Panc1 (cell line): ENCODE measurements at regions not wholly inside any gene's neighbourhood (a gene's known extent, or its start where the extent isn't known, plus 50 kb on each side); places are given as distances from the start of the nearest gene placed in this dataset.

Experiments used
- ATAC-seq: fragments of 200-7000 bp; cut with Tn5 transposase; 2 replicates; pipeline ENCODE4 v1.9.1; 2020; ENCODE audit warnings: mild to moderate bottlenecking, moderate library complexity
- BruUV-seq: library from RNA; stranded (reverse); fragments of 400-500 nt; replicated peaks from 2 replicates; lab custom pipeline; 2021; lab: Mats Ljungman, UMichigan
- CTCF ChIA-PET: fragments of 300-600 bp; sonication (Branson Sonifier 250); formaldehyde crosslinking; loops from one replicate; lab custom pipeline; 2022; ENCODE audit warnings: antibody characterized with exemption; lab: Charles Lee
- POLR2A ChIA-PET: fragments of 300-600 bp; sonication (Branson Sonifier 250); formaldehyde crosslinking; loops from one replicate; lab custom pipeline; 2022; ENCODE audit warnings: antibody characterized with exemption; lab: Charles Lee
- DNase-seq: peaks from one replicate; pipeline ENCODE4 v3.0.0-alpha.2; 2010; ENCODE audit warnings: low read depth, low spot score
- H3K27ac ChIP-seq: 2 replicates; pipeline ENCODE4 v1.5.1; 2011; ENCODE audit warnings: mild to moderate bottlenecking, low read length, inconsistent platforms
- H3K27me3 ChIP-seq: fragments of 200-500 bp; sonication (Bioruptor generic); 2 replicates; pipeline ENCODE4 v1.6.0; 2014; ENCODE audit warnings: low read length, inconsistent platforms; ENCODE audit not compliant: control insufficient read depth, insufficient read depth
- H3K36me3 ChIP-seq: fragments of 200-500 bp; sonication (Bioruptor generic); 2 replicates; pipeline ENCODE4 v1.5.1; 2014; ENCODE audit warnings: inconsistent platforms, mild to moderate bottlenecking, low read length, moderate library complexity; ENCODE audit not compliant: control insufficient read depth, insufficient read depth
- H3K4me1 ChIP-seq: 2 replicates; pipeline ENCODE4 v1.5.1; 2011; ENCODE audit warnings: inconsistent platforms, mild to moderate bottlenecking, low read length, moderate library complexity; ENCODE audit not compliant: control insufficient read depth, insufficient read depth
- H3K4me3 ChIP-seq, 2 experiments: 2 replicates each; pipeline ENCODE4 v1.5.1; 2011 to 2012; ENCODE audit warnings: low read depth in 2 of 2, low read length in 2 of 2, mild to moderate bottlenecking in 2 of 2, inconsistent platforms in 1 of 2, moderate library complexity in 1 of 2
- H3K9me3 ChIP-seq: fragments of 200-500 bp; sonication (Bioruptor generic); 2 replicates; pipeline ENCODE4 v1.5.1; 2014; ENCODE audit warnings: low read depth, mild to moderate bottlenecking, inconsistent platforms, low read length, moderate library complexity; ENCODE audit not compliant: control insufficient read depth, insufficient read depth
- POLR2AphosphoS5 ChIP-seq: IDR thresholded peaks from 2 replicates; pipeline ENCODE4 v1.6.1; 2012; ENCODE audit warnings: mild to moderate bottlenecking, low read depth, low read length, moderate library complexity
- SIN3A ChIP-seq: IDR thresholded peaks from 2 replicates; pipeline ENCODE4 v1.6.1; 2012; ENCODE audit warnings: low read depth, mild to moderate bottlenecking, low read length, moderate library complexity, borderline replicate concordance; ENCODE audit not compliant: insufficient read depth
- TCF7L2 ChIP-seq: IDR thresholded peaks from 2 replicates; pipeline ENCODE4 v1.6.1; 2011; ENCODE audit warnings: mild to moderate bottlenecking, low read depth, low read length, inconsistent platforms
- in situ Hi-C: cut with HindIII; loops from 2 replicates; pipeline ENCODE4 v1.10.0; 2016; ENCODE audit warnings: low sequenced_read_pairs, low pct_unique_long_range_greater_than_20kb
- intact Hi-C: fragments of 100-400 bp; cut with micrococcal nuclease; formaldehyde crosslinking; loops from one replicate; pipeline ENCODE4 v1.10.0; 2022; ENCODE audit not compliant: unreplicated experiment
- TF ChIP-seq, protein P1 (sequence below): fragments of 450-650 bp; IDR thresholded peaks from 2 replicates; pipeline ENCODE4 v1.5.1; 2017; ENCODE audit warnings: mild to moderate bottlenecking
- TF ChIP-seq, protein P2 (sequence below), 2 experiments: IDR thresholded peaks; 2 replicates each; pipeline ENCODE4 v1.6.1; 2011 to 2012; ENCODE audit warnings: low read depth in 2 of 2, control low read depth in 1 of 2, low read length in 1 of 2, mild to moderate bottlenecking in 1 of 2, moderate library complexity in 1 of 2; ENCODE audit not compliant: insufficient read depth in 1 of 2

GRCh38 chr3:74067296-74067695 lies 442.6 kb upstream of the PDZRN3 start:
- ChIA-PET CTCF (no interaction called here), POLR2A (no interaction called here)
- in situ Hi-C loops: no loop called here
- TF ChIP-seq TCF7L2 (no peak), SIN3A (no peak), POLR2AphosphoS5 (no peak)
- TF ChIP-seq, protein P1, sequence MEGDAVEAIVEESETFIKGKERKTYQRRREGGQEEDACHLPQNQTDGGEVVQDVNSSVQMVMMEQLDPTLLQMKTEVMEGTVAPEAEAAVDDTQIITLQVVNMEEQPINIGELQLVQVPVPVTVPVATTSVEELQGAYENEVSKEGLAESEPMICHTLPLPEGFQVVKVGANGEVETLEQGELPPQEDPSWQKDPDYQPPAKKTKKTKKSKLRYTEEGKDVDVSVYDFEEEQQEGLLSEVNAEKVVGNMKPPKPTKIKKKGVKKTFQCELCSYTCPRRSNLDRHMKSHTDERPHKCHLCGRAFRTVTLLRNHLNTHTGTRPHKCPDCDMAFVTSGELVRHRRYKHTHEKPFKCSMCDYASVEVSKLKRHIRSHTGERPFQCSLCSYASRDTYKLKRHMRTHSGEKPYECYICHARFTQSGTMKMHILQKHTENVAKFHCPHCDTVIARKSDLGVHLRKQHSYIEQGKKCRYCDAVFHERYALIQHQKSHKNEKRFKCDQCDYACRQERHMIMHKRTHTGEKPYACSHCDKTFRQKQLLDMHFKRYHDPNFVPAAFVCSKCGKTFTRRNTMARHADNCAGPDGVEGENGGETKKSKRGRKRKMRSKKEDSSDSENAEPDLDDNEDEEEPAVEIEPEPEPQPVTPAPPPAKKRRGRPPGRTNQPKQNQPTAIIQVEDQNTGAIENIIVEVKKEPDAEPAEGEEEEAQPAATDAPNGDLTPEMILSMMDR: no peak; the same call in 1 of the 2 replicates
- TF ChIP-seq, protein P2, sequence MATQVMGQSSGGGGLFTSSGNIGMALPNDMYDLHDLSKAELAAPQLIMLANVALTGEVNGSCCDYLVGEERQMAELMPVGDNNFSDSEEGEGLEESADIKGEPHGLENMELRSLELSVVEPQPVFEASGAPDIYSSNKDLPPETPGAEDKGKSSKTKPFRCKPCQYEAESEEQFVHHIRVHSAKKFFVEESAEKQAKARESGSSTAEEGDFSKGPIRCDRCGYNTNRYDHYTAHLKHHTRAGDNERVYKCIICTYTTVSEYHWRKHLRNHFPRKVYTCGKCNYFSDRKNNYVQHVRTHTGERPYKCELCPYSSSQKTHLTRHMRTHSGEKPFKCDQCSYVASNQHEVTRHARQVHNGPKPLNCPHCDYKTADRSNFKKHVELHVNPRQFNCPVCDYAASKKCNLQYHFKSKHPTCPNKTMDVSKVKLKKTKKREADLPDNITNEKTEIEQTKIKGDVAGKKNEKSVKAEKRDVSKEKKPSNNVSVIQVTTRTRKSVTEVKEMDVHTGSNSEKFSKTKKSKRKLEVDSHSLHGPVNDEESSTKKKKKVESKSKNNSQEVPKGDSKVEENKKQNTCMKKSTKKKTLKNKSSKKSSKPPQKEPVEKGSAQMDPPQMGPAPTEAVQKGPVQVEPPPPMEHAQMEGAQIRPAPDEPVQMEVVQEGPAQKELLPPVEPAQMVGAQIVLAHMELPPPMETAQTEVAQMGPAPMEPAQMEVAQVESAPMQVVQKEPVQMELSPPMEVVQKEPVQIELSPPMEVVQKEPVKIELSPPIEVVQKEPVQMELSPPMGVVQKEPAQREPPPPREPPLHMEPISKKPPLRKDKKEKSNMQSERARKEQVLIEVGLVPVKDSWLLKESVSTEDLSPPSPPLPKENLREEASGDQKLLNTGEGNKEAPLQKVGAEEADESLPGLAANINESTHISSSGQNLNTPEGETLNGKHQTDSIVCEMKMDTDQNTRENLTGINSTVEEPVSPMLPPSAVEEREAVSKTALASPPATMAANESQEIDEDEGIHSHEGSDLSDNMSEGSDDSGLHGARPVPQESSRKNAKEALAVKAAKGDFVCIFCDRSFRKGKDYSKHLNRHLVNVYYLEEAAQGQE (IDR thresholded peaks at IDR 0.05; ENCODE audit: insufficient read depth in 1 of 2, low read depth in 2 of 2, low read length in 1 of 2): no peak
- intact Hi-C loops: no loop called here
- H3K36me3 ChIP-seq: no peaks in the 10 kb centered on the region
- BruUV-seq: no TSS peak
- no peak overlapping the region for H3K27ac ChIP-seq
- DNase-seq: no peak
- no peaks in the 10 kb centered on the region for H3K4me1 ChIP-seq
- ATAC-seq: no peak
- no peaks in the 10 kb centered on the region for H3K9me3 ChIP-seq
- no peak overlapping the region for H3K4me3 ChIP-seq
- no peaks in the 10 kb centered on the region for H3K27me3 ChIP-seq

DNA sequence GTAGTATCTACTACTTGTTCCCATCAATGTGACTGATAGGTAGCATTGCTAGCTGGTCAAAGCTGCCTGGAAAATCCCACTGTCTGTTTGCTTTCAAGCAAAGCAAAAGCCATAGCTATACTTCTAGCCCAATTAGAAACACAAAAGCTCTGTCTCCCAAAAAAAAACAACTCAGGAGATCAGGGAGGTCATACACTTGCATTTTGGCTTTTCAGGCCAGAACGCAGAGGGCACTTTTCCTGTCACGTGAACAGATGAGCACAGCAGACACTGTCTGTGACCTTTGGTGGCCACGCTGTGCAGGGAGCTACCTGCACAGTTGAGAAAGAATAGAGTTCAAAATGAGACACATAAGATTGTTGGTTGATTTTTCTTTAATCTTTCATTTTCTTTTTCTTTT lies 441.7 kb upstream of the PDZRN3 start:
- DNase-seq: no peak
- Histone ChIP-seq H3K27me3 (no peaks in the 10 kb centered on the region), H3K36me3 (no peaks in the 10 kb centered on the region), H3K4me3 (no peak overlapping the region), H3K4me1 (no peaks in the 10 kb centered on the region), H3K9me3 (no peaks in the 10 kb centered on the region), H3K27ac (no peak overlapping the region)
- TF ChIP-seq, protein P2 (IDR thresholded peaks at IDR 0.05; ENCODE audit: insufficient read depth in 1 of 2, low read depth in 2 of 2, low read length in 1 of 2): no peak
- TF ChIP-seq SIN3A (no peak), POLR2AphosphoS5 (no peak)
- BruUV-seq: no TSS peak
- ATAC-seq: no peak
- ChIA-PET CTCF (interaction anchor here (0.6 kb wide), 1 partner anchor 34 kb away, joined by 4 read pairs; no protein-coding TSS in a partner anchor), POLR2A (no interaction called here)
- intact Hi-C loops (no loop called here), in situ Hi-C loops (no loop called here)
